ENCODE measurements at regions not wholly inside any gene's neighbourhood (a gene's known extent, or its start where the extent isn't known, plus 50 kb on each side); places are given as distances from the start of the nearest gene placed in this dataset.

DNA sequence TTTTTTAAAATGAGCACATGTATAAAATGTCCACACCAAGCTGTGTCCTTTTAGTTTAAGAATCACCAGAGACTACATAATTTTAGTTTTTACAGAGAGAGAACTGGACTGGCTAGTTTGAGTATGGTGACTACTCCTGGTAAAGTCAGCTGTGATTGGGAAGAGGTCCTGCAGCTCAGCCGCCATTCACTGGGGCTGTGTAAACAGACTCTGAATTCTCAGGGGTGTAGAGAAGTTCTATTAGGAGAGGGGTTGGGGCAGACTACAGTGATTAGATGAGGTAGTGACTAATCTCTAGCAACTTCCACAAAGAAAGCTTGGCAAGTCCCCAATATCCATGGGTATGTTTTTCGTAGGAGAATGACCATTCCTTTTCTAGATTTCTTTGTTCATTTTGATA lies 341.2 kb upstream of the MAP3K7 start:
- H3K4me3 ChIP-seq (ENCODE audit: low read depth, low read length): no peak overlapping the region
- TF ChIP-seq, protein P1, sequence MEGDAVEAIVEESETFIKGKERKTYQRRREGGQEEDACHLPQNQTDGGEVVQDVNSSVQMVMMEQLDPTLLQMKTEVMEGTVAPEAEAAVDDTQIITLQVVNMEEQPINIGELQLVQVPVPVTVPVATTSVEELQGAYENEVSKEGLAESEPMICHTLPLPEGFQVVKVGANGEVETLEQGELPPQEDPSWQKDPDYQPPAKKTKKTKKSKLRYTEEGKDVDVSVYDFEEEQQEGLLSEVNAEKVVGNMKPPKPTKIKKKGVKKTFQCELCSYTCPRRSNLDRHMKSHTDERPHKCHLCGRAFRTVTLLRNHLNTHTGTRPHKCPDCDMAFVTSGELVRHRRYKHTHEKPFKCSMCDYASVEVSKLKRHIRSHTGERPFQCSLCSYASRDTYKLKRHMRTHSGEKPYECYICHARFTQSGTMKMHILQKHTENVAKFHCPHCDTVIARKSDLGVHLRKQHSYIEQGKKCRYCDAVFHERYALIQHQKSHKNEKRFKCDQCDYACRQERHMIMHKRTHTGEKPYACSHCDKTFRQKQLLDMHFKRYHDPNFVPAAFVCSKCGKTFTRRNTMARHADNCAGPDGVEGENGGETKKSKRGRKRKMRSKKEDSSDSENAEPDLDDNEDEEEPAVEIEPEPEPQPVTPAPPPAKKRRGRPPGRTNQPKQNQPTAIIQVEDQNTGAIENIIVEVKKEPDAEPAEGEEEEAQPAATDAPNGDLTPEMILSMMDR (IDR thresholded peaks at IDR 0.05; ENCODE audit: borderline replicate concordance, insufficient read depth, low read depth, low read length): no peak

DNA sequence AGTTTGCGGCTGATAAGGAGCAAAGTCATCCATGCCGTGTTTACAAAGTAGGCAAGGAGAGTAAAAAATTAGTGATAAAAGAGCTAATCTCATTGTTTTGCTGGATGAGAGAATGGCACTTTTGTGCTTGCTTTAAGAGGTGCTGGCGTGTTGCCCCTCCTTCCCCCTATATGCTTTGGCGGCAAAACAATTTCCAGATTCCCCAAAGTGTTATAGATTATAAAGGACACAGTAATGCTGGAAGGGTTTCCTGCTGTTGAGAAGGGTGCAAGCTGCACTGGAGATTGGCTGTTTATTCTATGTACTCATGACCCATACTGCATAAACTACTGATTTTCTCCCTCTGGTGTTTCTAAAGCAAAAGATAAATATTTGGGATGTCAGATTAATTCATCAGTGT lies 338.9 kb upstream of the MAP3K7 start:
- TF ChIP-seq, protein P1 (IDR thresholded peaks at IDR 0.05; ENCODE audit: borderline replicate concordance, insufficient read depth, low read depth, low read length): no peak
- no peak overlapping the region for H3K4me3 ChIP-seq (ENCODE audit: low read depth, low read length)

DNA sequence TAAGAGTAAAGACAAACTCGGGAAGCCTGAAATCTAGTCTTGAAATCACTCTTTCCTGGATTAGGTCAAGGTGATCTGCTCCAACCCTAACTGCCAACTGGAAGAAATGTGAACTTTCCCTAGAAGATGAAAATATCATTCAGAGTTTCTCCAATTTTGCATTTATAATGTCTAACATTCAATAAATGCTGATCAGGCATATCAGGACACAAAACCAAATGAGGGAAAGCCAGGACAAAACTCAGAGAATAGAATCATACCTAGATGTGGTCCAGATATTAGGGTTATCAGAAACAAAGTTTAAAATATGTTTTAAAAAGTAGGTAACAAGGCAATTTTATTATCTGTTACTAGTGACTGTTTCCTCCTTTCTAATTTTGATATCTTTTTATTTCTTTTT lies 335.5 kb upstream of the MAP3K7 start:
- no peak overlapping the region for H3K4me3 ChIP-seq (ENCODE audit: low read depth, low read length)
- TF ChIP-seq, protein P1 (IDR thresholded peaks at IDR 0.05; ENCODE audit: borderline replicate concordance, insufficient read depth, low read depth, low read length): no peak

DNA sequence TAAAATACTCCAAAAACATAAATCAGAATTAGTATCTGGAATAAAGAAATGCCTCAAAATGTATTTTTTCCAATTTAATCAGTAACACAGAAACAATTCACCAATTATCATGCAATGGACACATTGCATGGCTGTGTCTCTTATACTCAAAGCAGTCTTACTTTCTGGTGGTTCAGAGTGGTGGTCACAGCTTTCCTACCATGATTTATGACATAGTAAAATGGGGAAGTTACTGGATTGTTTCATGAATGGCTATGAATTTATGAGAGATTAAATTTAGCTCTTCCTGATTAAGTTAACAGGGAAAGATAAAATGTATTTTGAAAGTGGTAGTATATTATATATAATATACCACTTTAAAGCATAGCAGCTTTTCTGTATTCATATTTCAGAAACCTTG lies 331.5 kb upstream of the MAP3K7 start:
- no peak overlapping the region for H3K4me3 ChIP-seq (ENCODE audit: low read depth, low read length)

DNA sequence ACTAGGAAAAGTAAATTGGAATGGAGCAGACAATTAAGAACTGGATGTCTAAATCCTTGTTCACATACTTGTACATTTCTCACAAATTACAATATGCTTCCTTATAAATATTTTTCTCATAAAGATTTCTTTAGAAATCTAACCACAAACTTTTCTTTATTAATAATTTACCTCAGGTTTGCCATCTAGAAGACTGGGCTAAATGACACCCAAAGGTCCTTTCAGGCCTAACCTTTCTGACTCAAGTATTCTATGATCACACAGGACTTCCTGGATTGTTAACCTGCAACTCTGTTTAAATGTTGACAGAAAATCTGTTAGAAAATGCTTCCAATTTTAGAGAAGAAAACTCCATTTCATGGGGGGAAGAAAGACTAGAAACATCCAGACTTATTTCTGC lies 330.5 kb upstream of the MAP3K7 start:
- TF ChIP-seq, protein P1 (IDR thresholded peaks at IDR 0.05; ENCODE audit: borderline replicate concordance, insufficient read depth, low read depth, low read length): no peak
- no peak overlapping the region for H3K4me3 ChIP-seq (ENCODE audit: low read depth, low read length)

More for the DNA sequence above, 331.5 kb upstream of the MAP3K7 start:
- TF ChIP-seq, protein P1 (IDR thresholded peaks at IDR 0.05; ENCODE audit: borderline replicate concordance, insufficient read depth, low read depth, low read length): no peak

DNA sequence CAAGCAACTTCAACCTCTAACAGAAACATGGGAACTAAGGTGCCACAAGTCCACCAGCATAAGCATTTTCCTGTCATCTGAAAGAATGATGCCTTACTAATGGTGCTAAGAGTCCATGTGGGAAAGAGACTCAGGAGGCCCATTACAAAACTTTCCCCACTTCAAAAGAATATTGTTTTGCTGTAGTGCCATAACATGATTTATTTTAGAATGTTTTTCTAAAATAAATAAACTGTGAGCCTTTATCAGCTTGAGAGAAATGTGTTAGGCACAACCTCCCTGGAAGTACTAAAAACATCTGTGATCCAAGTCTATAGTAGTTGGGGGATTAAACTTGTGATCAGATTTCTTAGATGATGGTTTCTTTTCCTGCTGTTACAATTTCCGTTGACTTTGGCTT lies 330.1 kb upstream of the MAP3K7 start:
- no peak overlapping the region for H3K4me3 ChIP-seq (ENCODE audit: low read depth, low read length)
- TF ChIP-seq, protein P1 (IDR thresholded peaks at IDR 0.05; ENCODE audit: borderline replicate concordance, insufficient read depth, low read depth, low read length): no peak

DNA sequence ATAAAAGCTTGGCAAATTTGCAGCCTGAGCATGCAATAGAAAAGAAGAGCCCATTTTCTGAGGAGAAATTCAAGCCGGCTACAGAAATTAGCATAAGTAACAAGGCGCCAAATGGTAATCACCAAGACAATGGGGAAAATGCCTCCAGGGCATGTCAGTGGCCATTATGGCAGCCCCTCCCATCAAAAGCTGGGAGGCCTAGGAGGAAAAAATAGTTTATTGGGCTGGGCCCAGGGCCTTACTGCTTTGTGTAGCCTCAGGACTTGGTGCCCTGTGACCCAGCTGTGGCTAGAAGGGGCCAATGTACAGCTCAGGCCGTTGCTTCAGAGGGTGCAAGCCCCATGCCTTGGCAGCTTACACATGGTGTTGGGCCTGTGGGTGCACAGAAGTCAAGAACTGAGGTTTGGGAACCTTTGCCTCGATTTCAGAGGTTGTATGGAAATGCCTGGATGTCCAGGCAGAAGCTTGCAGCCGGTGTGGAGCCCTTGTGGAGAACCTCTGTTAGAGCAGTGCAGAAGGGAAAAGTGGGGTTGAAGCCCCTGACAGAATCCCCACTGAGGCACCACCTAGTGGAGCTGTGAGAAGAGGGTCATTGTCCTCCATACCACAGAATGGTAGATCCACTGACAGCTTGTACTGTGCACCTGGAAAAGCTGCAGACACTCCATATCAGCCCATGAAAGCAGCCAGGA lies 328.5 kb upstream of the MAP3K7 start:
- H3K4me3 ChIP-seq (ENCODE audit: low read depth, low read length): no peak overlapping the region
- TF ChIP-seq, protein P1 (IDR thresholded peaks at IDR 0.05; ENCODE audit: borderline replicate concordance, insufficient read depth, low read depth, low read length): no peak

All from GM12875 (cell line).